K562 (cell line): ENCODE measurements at regions not wholly inside any gene's neighbourhood (a gene's known extent, or its start where the extent isn't known, plus 50 kb on each side); places are given as distances from the start of the nearest gene placed in this dataset.

Experiments
- MTA1 ChIP-seq: fragments of 450-650 bp; IDR thresholded peaks from 2 replicates; pipeline ENCODE4 v1.6.1; 2017; ENCODE audit warnings: borderline replicate concordance
- RBM39 ChIP-seq: fragments of 200-400 bp; formaldehyde crosslinking; optimal IDR thresholded peaks from 2 replicates; pipeline ENCODE3; 2018; ENCODE audit warnings: low read depth, low read length
- TF ChIP-seq, protein P1 (sequence below): fragments of 250-450 bp; sonication (Bioruptor Pico); IDR thresholded peaks from 2 replicates; pipeline ENCODE4 v1.8.0; 2022; ENCODE audit warnings: inconsistent platforms

DNA sequence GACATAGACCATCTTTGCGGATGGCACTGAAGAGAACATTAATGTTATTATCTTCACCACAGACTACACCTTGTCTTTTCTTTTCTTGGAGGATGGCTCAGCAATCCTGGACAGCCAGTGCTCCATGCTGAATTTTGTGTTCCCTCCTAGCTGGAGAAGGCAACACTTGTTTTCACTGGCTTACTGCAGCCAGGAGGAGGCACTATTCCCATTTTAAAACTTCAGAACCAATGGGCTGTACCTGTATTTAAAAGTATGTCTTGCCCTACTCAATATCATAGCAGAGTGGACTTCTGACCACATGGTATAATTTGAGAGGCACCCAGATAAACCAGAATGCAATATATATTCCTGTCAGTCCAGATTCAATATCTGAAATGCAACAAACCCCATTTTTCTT lies 53.3 kb upstream of the POGK start:
- TF ChIP-seq, protein P1, sequence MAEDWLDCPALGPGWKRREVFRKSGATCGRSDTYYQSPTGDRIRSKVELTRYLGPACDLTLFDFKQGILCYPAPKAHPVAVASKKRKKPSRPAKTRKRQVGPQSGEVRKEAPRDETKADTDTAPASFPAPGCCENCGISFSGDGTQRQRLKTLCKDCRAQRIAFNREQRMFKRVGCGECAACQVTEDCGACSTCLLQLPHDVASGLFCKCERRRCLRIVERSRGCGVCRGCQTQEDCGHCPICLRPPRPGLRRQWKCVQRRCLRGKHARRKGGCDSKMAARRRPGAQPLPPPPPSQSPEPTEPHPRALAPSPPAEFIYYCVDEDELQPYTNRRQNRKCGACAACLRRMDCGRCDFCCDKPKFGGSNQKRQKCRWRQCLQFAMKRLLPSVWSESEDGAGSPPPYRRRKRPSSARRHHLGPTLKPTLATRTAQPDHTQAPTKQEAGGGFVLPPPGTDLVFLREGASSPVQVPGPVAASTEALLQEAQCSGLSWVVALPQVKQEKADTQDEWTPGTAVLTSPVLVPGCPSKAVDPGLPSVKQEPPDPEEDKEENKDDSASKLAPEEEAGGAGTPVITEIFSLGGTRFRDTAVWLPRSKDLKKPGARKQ: no peak
- TF ChIP-seq RBM39 (no peak), MTA1 (no peak)
